Fibroblast of mammary gland (primary cell): ENCODE measurements at regions not wholly inside any gene's neighbourhood (a gene's known extent, or its start where the extent isn't known, plus 50 kb on each side); places are given as distances from the start of the nearest gene placed in this dataset.

Source experiments
- DNase-seq: peaks from one replicate; pipeline ENCODE4 v3.0.0-alpha.2; 2010; ENCODE audit warnings: low read depth
- H3K4me3 ChIP-seq: 2 replicates; pipeline ENCODE4 v1.5.1; 2011; ENCODE audit warnings: low read depth, mild to moderate bottlenecking, low read length, moderate library complexity; ENCODE audit not compliant: control insufficient read depth
- TF ChIP-seq, protein P1 (sequence below): conservative IDR thresholded peaks from 2 replicates; pipeline ENCODE4 v1.5.1; 2011; ENCODE audit warnings: low read depth, low read length, inconsistent platforms; ENCODE audit not compliant: control insufficient read depth, insufficient read depth

DNA sequence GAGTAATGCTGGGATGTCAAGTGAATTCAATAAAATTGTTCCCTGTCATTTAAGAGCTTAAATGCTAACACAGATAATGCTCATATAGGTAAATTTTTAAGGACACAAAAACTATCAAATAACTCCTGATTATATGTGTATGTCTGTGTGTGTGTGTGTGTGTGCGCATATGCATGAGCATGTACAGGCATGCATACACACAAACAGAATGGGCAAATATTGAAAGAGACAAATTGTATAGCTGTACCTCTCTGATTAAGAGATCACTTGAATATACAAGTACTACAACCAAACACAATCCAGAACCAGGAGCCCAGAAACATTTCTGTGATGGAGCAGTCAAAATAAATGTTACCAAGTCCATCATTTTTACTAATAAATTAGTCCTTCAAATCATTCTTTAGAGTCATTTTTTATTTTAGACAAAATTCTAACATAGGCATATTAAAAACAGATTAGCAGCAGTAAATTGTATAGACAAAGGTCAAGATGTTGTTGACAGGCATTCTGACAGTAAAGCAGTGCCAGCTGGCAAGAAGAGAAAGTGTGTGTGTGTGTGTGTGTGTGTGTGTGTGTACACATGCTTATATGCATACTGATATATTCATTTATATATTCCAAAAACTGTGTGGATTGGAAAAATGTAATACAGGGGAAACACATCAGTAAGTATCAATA, 145.3 kb downstream of the CD47 start:
- peak; percentile 13 for DNase-seq
- TF ChIP-seq, protein P1, sequence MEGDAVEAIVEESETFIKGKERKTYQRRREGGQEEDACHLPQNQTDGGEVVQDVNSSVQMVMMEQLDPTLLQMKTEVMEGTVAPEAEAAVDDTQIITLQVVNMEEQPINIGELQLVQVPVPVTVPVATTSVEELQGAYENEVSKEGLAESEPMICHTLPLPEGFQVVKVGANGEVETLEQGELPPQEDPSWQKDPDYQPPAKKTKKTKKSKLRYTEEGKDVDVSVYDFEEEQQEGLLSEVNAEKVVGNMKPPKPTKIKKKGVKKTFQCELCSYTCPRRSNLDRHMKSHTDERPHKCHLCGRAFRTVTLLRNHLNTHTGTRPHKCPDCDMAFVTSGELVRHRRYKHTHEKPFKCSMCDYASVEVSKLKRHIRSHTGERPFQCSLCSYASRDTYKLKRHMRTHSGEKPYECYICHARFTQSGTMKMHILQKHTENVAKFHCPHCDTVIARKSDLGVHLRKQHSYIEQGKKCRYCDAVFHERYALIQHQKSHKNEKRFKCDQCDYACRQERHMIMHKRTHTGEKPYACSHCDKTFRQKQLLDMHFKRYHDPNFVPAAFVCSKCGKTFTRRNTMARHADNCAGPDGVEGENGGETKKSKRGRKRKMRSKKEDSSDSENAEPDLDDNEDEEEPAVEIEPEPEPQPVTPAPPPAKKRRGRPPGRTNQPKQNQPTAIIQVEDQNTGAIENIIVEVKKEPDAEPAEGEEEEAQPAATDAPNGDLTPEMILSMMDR = no peak
- no peak overlapping the region for H3K4me3 ChIP-seq

GRCh38 chr3:107943786-107944523, 146.9 kb downstream of the CD47 start:
- DNase-seq = peak; percentile 72
- H3K4me3 ChIP-seq = no peak overlapping the region
- TF ChIP-seq, protein P1 = no peak

GRCh38 chr3:107942951-107943749, 147.7 kb downstream of the CD47 start:
- no peak overlapping the region for H3K4me3 ChIP-seq
- TF ChIP-seq, protein P1 = no peak
- DNase-seq = peak; percentile 56

DNA sequence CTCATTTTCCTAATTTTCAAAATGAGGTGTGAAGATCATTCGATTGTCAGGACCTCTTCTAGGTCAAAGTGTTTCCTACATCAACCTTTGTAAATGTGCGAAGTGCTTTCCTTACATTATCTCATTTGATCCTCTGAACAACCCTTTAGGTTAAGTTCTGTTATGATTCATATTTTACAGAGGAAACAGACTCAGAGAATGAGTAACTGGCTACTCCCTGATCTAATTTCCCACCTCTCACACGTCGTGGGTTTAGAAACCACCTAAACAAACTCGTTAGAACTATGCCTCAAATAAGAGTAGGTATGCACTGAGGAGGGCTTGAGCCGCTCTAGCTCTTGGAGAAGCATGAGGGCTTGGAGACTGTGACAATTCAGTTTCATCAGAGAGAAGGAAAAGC, 148.6 kb downstream of the CD47 start:
- DNase-seq = peak; percentile 15

DNA sequence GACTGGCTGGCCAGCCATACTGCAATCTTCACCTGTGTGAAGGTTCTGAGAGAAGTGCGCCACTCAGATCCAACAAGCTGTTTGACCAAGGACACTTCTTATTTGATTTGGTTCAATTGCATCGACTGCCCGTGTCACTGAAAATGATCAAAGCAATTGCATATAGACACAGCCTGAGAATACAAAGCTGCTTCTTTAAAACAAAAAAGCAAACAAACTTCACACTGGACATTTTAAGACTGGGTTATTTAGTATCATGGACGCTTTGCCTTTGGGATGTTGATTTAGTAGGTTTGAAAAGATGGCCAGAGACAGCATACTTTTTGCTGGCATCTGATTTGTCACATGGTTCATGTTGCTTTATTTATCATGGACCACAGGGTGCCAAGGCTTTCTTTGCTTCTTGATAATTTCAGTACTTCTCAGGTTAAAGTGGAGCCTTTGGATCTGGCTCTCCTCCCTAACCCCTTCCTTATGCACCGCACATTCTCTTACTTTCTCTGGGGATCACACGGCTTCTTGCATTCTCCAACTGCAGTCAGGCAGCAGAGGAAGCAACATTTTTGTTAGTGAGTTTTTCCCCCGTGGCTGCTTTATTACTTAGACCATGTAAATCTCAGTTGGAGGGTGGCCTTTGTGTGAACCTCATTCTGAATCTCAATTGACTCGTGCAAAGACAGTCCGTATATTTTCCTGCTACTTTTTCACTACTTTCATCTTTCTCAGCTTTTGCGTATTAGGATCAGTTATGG, 151.0 kb downstream of the CD47 start:
- DNase-seq = no peak
- TF ChIP-seq, protein P1 = no peak
- H3K4me3 ChIP-seq = no peak overlapping the region

More for the DNA sequence above, 148.6 kb downstream of the CD47 start:
- no peak overlapping the region for H3K4me3 ChIP-seq
- TF ChIP-seq, protein P1 = no peak

GRCh38 chr3:107938143-107938542, 152.7 kb downstream of the CD47 start:
- DNase-seq = peak; percentile 61
- TF ChIP-seq, protein P1 = peak; percentile 59
- no peak overlapping the region for H3K4me3 ChIP-seq
